NB4 (cell line): ENCODE measurements at regions not wholly inside any gene's neighbourhood (a gene's known extent, or its start where the extent isn't known, plus 50 kb on each side); places are given as distances from the start of the nearest gene placed in this dataset.

Source experiments
- CTCF ChIP-seq: IDR thresholded peaks from one replicate; pipeline ENCODE4 v1.5.1; 2012; ENCODE audit warnings: low read depth, low read length
- POLR2A ChIP-seq: IDR thresholded peaks from 2 replicates; pipeline ENCODE4 v1.6.1; 2011; ENCODE audit warnings: mild to moderate bottlenecking; ENCODE audit not compliant: insufficient read length; ENCODE audit errors: extremely low read depth

GRCh38 chr1:217985641-217986040 is 299.5 kb upstream of the RRP15 start:
- TF ChIP-seq CTCF = no peak
- no peak for TF ChIP-seq POLR2A
